ENCODE measurements at regions not wholly inside any gene's neighbourhood (a gene's known extent, or its start where the extent isn't known, plus 50 kb on each side); places are given as distances from the start of the nearest gene placed in this dataset.

- H3K4me3 ChIP-seq, result no peak overlapping the region
- 87 to 92% methylated on average over 1 of the region's 1 CpG for WGBS, 2 donors
Observed at GRCh38 chr20:7136886-7137285, 369.4 kb downstream of the BMP2 start.

GRCh38 chr20:7137395-7138151 is 370.1 kb downstream of the BMP2 start:
- Histone ChIP-seq H3K9me3 (no peaks in the 10 kb centered on the region), H3K36me3 (no peaks in the 10 kb centered on the region), H3K4me3 (no peak overlapping the region), H3K27ac (no peak overlapping the region), H3K27me3 (no peaks in the 10 kb centered on the region), H3K4me1 (no peaks in the 10 kb centered on the region)
- TF ChIP-seq EP300 (IDR thresholded peaks at IDR 0.05) (no peak), POLR2A (IDR thresholded peaks at IDR 0.05) (no peak), CTCF (IDR thresholded peaks at IDR 0.05) (no peak)
- no peak for DNase-seq (ENCODE audit: low spot score in 2 of 2)
- WGBS, 2 donors, result 74 to 78% methylated on average over 4 of the region's 4 CpGs

More at GRCh38 chr20:7136886-7137285, 369.4 kb downstream of the BMP2 start:
- Histone ChIP-seq H3K9me3 (no peaks in the 10 kb centered on the region), H3K27me3 (no peaks in the 10 kb centered on the region), H3K36me3 (no peaks in the 10 kb centered on the region), H3K27ac (no peak overlapping the region), H3K4me1 (no peaks in the 10 kb centered on the region)
- TF ChIP-seq POLR2A (IDR thresholded peaks at IDR 0.05) (no peak), CTCF (IDR thresholded peaks at IDR 0.05) (no peak), EP300 (IDR thresholded peaks at IDR 0.05) (no peak)
- DNase-seq (ENCODE audit: low spot score in 2 of 2), result no peak

GRCh38 chr20:7144464-7144863 is 377.0 kb downstream of the BMP2 start:
- 77 to 78% methylated on average over 2 of the region's 2 CpGs for WGBS, 2 donors
- no peak overlapping the region for H3K27ac ChIP-seq
- H3K9me3 ChIP-seq, result no peaks in the 10 kb centered on the region
- no peak for DNase-seq (ENCODE audit: low spot score in 2 of 2)
- H3K4me1 ChIP-seq, result peaks cover 0 to 14% (median 0%) of the 10 kb centered on the region in 4 donors
- H3K4me3 ChIP-seq, result no peak overlapping the region
- TF ChIP-seq POLR2A (IDR thresholded peaks at IDR 0.05) (no peak), CTCF (IDR thresholded peaks at IDR 0.05) (no peak), EP300 (IDR thresholded peaks at IDR 0.05) (no peak)
- no peaks in the 10 kb centered on the region for H3K36me3 ChIP-seq
- H3K27me3 ChIP-seq, result no peaks in the 10 kb centered on the region

GRCh38 chr20:7146552-7147219 is 379.2 kb downstream of the BMP2 start:
- no peaks in the 10 kb centered on the region for H3K36me3 ChIP-seq
- TF ChIP-seq POLR2A (IDR thresholded peaks at IDR 0.05) (no peak), CTCF (IDR thresholded peaks at IDR 0.05) (no peak), EP300 (IDR thresholded peaks at IDR 0.05) (no peak)
- no peaks in the 10 kb centered on the region for H3K27me3 ChIP-seq
- peak in 1 of 2 donors; percentile 23 for DNase-seq (ENCODE audit: low spot score in 2 of 2)
- H3K27ac ChIP-seq, result peak overlapping the region in 2 of 4 donors; percentile 23 to 40
- H3K4me1 ChIP-seq, result peaks cover 0 to 14% (median 0%) of the 10 kb centered on the region in 4 donors
- no peak overlapping the region for H3K4me3 ChIP-seq
- WGBS, 2 donors, result 63 to 70% methylated on average over 10 of the region's 10 CpGs
- no peaks in the 10 kb centered on the region for H3K9me3 ChIP-seq

- DNase-seq (ENCODE audit: low spot score in 2 of 2), result peak in 1 of 2 donors; percentile 34
- Histone ChIP-seq H3K27ac (peak overlapping the region in 1 of 4 donors; percentile 23), H3K4me3 (no peak overlapping the region), H3K36me3 (no peaks in the 10 kb centered on the region), H3K9me3 (no peaks in the 10 kb centered on the region), H3K27me3 (no peaks in the 10 kb centered on the region), H3K4me1 (peaks cover 0 to 14% (median 0%) of the 10 kb centered on the region in 4 donors)
- TF ChIP-seq CTCF (IDR thresholded peaks at IDR 0.05), result no peak
- peak in 1 of 2 donors; percentile 60 for TF ChIP-seq EP300 (IDR thresholded peaks at IDR 0.05)
- no peak for TF ChIP-seq POLR2A (IDR thresholded peaks at IDR 0.05)
- 30 to 33% methylated on average over 4 of the region's 4 CpGs for WGBS, 2 donors
Observed at GRCh38 chr20:7147220-7147601, 379.7 kb downstream of the BMP2 start.

Measured in tibial nerve (tissue), 4 donors.